Body of pancreas (tissue), 4 donors: ENCODE measurements at regions not wholly inside any gene's neighbourhood (a gene's known extent, or its start where the extent isn't known, plus 50 kb on each side); places are given as distances from the start of the nearest gene placed in this dataset.

ENCODE experiments used
- POLR2A ChIP-seq, 3 donors: fragments of 450-650 bp; IDR thresholded peaks; one replicate each; pipeline ENCODE4 v1.6.1; 2016; ENCODE audit warnings: antibody characterized with exemption in 3 of 3, mild to moderate bottlenecking in 2 of 3
- TF ChIP-seq, protein P1 (sequence below), 7 experiments: fragments of 450-650 bp in 4 of 7; fragments of 200-600 bp in 3 of 7; sonication (generic) in 3 of 7; IDR thresholded peaks; one replicate each; pipeline ENCODE4 v1.5.1; 2016 to 2019; ENCODE audit warnings: antibody characterized with exemption in 7 of 7

GRCh38 chr2:145253492-145253891 is 733.6 kb upstream of the ZEB2 start:
- TF ChIP-seq, protein P1, sequence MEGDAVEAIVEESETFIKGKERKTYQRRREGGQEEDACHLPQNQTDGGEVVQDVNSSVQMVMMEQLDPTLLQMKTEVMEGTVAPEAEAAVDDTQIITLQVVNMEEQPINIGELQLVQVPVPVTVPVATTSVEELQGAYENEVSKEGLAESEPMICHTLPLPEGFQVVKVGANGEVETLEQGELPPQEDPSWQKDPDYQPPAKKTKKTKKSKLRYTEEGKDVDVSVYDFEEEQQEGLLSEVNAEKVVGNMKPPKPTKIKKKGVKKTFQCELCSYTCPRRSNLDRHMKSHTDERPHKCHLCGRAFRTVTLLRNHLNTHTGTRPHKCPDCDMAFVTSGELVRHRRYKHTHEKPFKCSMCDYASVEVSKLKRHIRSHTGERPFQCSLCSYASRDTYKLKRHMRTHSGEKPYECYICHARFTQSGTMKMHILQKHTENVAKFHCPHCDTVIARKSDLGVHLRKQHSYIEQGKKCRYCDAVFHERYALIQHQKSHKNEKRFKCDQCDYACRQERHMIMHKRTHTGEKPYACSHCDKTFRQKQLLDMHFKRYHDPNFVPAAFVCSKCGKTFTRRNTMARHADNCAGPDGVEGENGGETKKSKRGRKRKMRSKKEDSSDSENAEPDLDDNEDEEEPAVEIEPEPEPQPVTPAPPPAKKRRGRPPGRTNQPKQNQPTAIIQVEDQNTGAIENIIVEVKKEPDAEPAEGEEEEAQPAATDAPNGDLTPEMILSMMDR (IDR thresholded peaks at IDR 0.05), result no peak
- no peak for TF ChIP-seq POLR2A (IDR thresholded peaks at IDR 0.05)
